ENCODE measurements at regions not wholly inside any gene's neighbourhood (a gene's known extent, or its start where the extent isn't known, plus 50 kb on each side); places are given as distances from the start of the nearest gene placed in this dataset.
"Not testable (repeated sequence)": the region's sequence is repeated elsewhere in the genome, so short reads cannot be mapped to it uniquely, and the experiment has no call there.

GRCh38 chr19:28619816-28620429, 593.0 kb downstream of the UQCRFS1 start:
- DNase-seq (ENCODE audit: low spot score) = no peak

GRCh38 chr19:28618504-28618903, 594.4 kb downstream of the UQCRFS1 start:
- DNase-seq (ENCODE audit: low spot score) = no peak

GRCh38 chr19:28615966-28616365, 597.0 kb downstream of the UQCRFS1 start:
- no peak for DNase-seq (ENCODE audit: low spot score)

- DNase-seq (ENCODE audit: low spot score) = no peak
Measured at GRCh38 chr19:28615546-28615916, 597.4 kb downstream of the UQCRFS1 start.

GRCh38 chr19:28614634-28615545, 598.1 kb downstream of the UQCRFS1 start:
- DNase-seq (ENCODE audit: low spot score) = no peak

- DNase-seq (ENCODE audit: low spot score) = no peak
Measured at GRCh38 chr19:28612275-28612769, 600.6 kb downstream of the UQCRFS1 start.

- DNase-seq (ENCODE audit: low spot score) = not testable (repeated sequence)
Measured at GRCh38 chr19:28611227-28611914, 601.6 kb downstream of the UQCRFS1 start.

- DNase-seq (ENCODE audit: low spot score) = no peak
Measured at GRCh38 chr19:28610731-28611130, 602.2 kb downstream of the UQCRFS1 start.

- DNase-seq (ENCODE audit: low spot score) = no peak
Measured at GRCh38 chr19:28609944-28610343, 603.0 kb downstream of the UQCRFS1 start.

- no peak for DNase-seq (ENCODE audit: low spot score)
Measured at GRCh38 chr19:28609091-28609755, 603.7 kb downstream of the UQCRFS1 start.

- DNase-seq (ENCODE audit: low spot score) = no peak
Measured at GRCh38 chr19:28608292-28608691, 604.7 kb downstream of the UQCRFS1 start.

GRCh38 chr19:28607066-28607583, 605.8 kb downstream of the UQCRFS1 start:
- no peak for DNase-seq (ENCODE audit: low spot score)

GRCh38 chr19:28606269-28607032, 606.5 kb downstream of the UQCRFS1 start:
- DNase-seq (ENCODE audit: low spot score) = no peak

- no peak for DNase-seq (ENCODE audit: low spot score)
Measured at GRCh38 chr19:28605501-28606268, 607.3 kb downstream of the UQCRFS1 start.

GRCh38 chr19:28603453-28603852, 609.5 kb downstream of the UQCRFS1 start:
- DNase-seq (ENCODE audit: low spot score) = no peak

GRCh38 chr19:28602675-28603298, 610.2 kb downstream of the UQCRFS1 start:
- DNase-seq (ENCODE audit: low spot score) = no peak

GRCh38 chr19:28601723-28602440, 611.1 kb downstream of the UQCRFS1 start:
- no peak for DNase-seq (ENCODE audit: low spot score)

GRCh38 chr19:28598861-28599260, 614.1 kb downstream of the UQCRFS1 start:
- no peak for DNase-seq (ENCODE audit: low spot score)

- no peak for DNase-seq (ENCODE audit: low spot score)
Measured at GRCh38 chr19:28596561-28597071, 616.3 kb downstream of the UQCRFS1 start.

All from globus pallidus (tissue), 1 donor.